IMR-90 (cell line): ENCODE measurements at regions not wholly inside any gene's neighbourhood (a gene's known extent, or its start where the extent isn't known, plus 50 kb on each side); places are given as distances from the start of the nearest gene placed in this dataset.

Experiments
- ATAC-seq: fragments of 200-7000 bp; cut with Tn5 transposase; 2 replicates; pipeline ENCODE4 v1.9.1; 2020; ENCODE audit warnings: low read depth, mild to moderate bottlenecking, moderate library complexity
- BruUV-seq: library from RNA; stranded (reverse); fragments of 400-500 nt; replicated peaks from 2 replicates; lab custom pipeline; 2021; lab: Mats Ljungman, UMichigan
- CTCF ChIA-PET: fragments of 300-600 bp; formaldehyde crosslinking; extraction: SDS; loops from one replicate; lab custom pipeline; 2021; ENCODE audit warnings: antibody characterized with exemption; lab: Yijun Ruan, JAX
- POLR2A ChIA-PET: fragments of 300-600 bp; sonication (Branson Sonifier 250); formaldehyde crosslinking; loops from one replicate; lab custom pipeline; 2022; ENCODE audit warnings: antibody characterized with exemption; ENCODE audit not compliant: unreplicated experiment; lab: Charles Lee
- DNase-seq: peaks from one replicate; pipeline ENCODE4 v3.0.0; 2013
- H2AFZ ChIP-seq: replicated peaks from 2 replicates; pipeline ENCODE3; 2013; ENCODE audit warnings: low read length, mild to moderate bottlenecking; ENCODE audit not compliant: poor library complexity
- H2AK5ac ChIP-seq: 2 replicates; pipeline ENCODE4 v1.6.1; 2013; ENCODE audit warnings: low read depth, low read length, inconsistent platforms
- H2AK9ac ChIP-seq: replicated peaks from 2 replicates; pipeline ENCODE3; 2013; ENCODE audit warnings: mild to moderate bottlenecking, low read depth, low read length, moderate library complexity; ENCODE audit not compliant: poor library complexity
- H2BK120ac ChIP-seq: 2 replicates; pipeline ENCODE4 v1.6.1; 2013; ENCODE audit warnings: low read depth, low read length, inconsistent platforms
- H2BK15ac ChIP-seq: 3 replicates; pipeline ENCODE4 v1.6.1; 2013; ENCODE audit warnings: low read depth, low read length, inconsistent platforms
- H2BK20ac ChIP-seq: 2 replicates; pipeline ENCODE4 v1.6.1; 2013; ENCODE audit warnings: low read depth, mild to moderate bottlenecking, inconsistent platforms, low read length, moderate library complexity
- H2BK5ac ChIP-seq: 2 replicates; pipeline ENCODE4 v1.6.1; 2013; ENCODE audit warnings: mild to moderate bottlenecking, low read depth, low read length, inconsistent platforms; ENCODE audit not compliant: poor library complexity, severe bottlenecking
- H3K14ac ChIP-seq: replicated peaks from 2 replicates; pipeline ENCODE4 v1.6.1; 2013; ENCODE audit warnings: low read depth, low read length, inconsistent platforms
- H3K18ac ChIP-seq: 2 replicates; pipeline ENCODE4 v1.6.1; 2013; ENCODE audit warnings: low read depth, low read length, control low read depth
- H3K23ac ChIP-seq: 2 replicates; pipeline ENCODE4 v1.6.1; 2013; ENCODE audit warnings: low read depth, low read length, inconsistent platforms
- H3K27ac ChIP-seq: 2 replicates; pipeline ENCODE4 v1.5.1; 2013; ENCODE audit warnings: mild to moderate bottlenecking, control low read depth, low read length; ENCODE audit not compliant: insufficient read depth
- H3K27me3 ChIP-seq: 2 replicates; pipeline ENCODE4 v1.6.1; 2013; ENCODE audit warnings: low read length; ENCODE audit not compliant: control insufficient read depth, insufficient read depth
- H3K36me3 ChIP-seq: 2 replicates; pipeline ENCODE4 v1.6.1; 2013; ENCODE audit warnings: low read length, mixed read lengths; ENCODE audit not compliant: control insufficient read depth, insufficient read depth
- H3K4ac ChIP-seq: 2 replicates; pipeline ENCODE4 v1.6.1; 2013; ENCODE audit warnings: low read depth, low read length, inconsistent platforms
- H3K4me1 ChIP-seq: 2 replicates; pipeline ENCODE4 v1.6.1; 2013; ENCODE audit warnings: low read length, mixed read lengths; ENCODE audit not compliant: control insufficient read depth, insufficient read depth
- H3K4me2 ChIP-seq: 2 replicates; pipeline ENCODE4 v1.6.1; 2013; ENCODE audit warnings: low read depth, mild to moderate bottlenecking, control low read depth, low read length, moderate library complexity
- H3K4me3 ChIP-seq: 2 replicates; pipeline ENCODE4 v1.5.1; 2013; ENCODE audit warnings: low read depth, mild to moderate bottlenecking, control low read depth, low read length, moderate library complexity; ENCODE audit not compliant: insufficient read depth
- H3K56ac ChIP-seq: 2 replicates; pipeline ENCODE4 v1.6.1; 2013; ENCODE audit warnings: low read length, inconsistent platforms; ENCODE audit not compliant: insufficient read depth; ENCODE audit errors: extremely low read depth
- H3K79me1 ChIP-seq, 2 experiments: 2 replicates each; pipeline ENCODE4 v1.6.1; 2013; ENCODE audit warnings: low read length in 2 of 2, inconsistent platforms in 1 of 2, low read depth in 1 of 2
- H3K9ac ChIP-seq: 2 replicates; pipeline ENCODE4 v1.6.1; 2013; ENCODE audit warnings: low read depth, low read length, control low read depth
- H3K9me1 ChIP-seq: 2 replicates; pipeline ENCODE4 v1.6.1; 2013; ENCODE audit warnings: low read length, inconsistent platforms; ENCODE audit not compliant: insufficient read depth
- H3K9me3 ChIP-seq: 2 replicates; pipeline ENCODE4 v1.6.1; 2013; ENCODE audit warnings: low read length; ENCODE audit not compliant: control insufficient read depth, insufficient read depth
- H4K20me1 ChIP-seq: 2 replicates; pipeline ENCODE4 v1.6.1; 2013; ENCODE audit warnings: low read length, inconsistent platforms; ENCODE audit not compliant: insufficient read depth
- H4K5ac ChIP-seq: 2 replicates; pipeline ENCODE4 v1.6.1; 2013; ENCODE audit warnings: mild to moderate bottlenecking, low read depth, low read length, control low read depth
- H4K8ac ChIP-seq, 2 experiments: 2 replicates each; pipeline ENCODE4 v1.6.1; 2013; ENCODE audit warnings: low read depth in 2 of 2, low read length in 2 of 2, control low read depth in 1 of 2, inconsistent platforms in 1 of 2
- H4K91ac ChIP-seq: 2 replicates; pipeline ENCODE4 v1.6.1; 2013; ENCODE audit warnings: low read depth, low read length, inconsistent platforms; ENCODE audit not compliant: insufficient read depth
- MAFK ChIP-seq: IDR thresholded peaks from 2 replicates; pipeline ENCODE4 v1.6.1; 2012; ENCODE audit warnings: low read depth, low read length, improper control_type of control experiment
- RFX5 ChIP-seq: IDR thresholded peaks from 2 replicates; pipeline ENCODE4 v1.8.0; 2012; ENCODE audit warnings: low read depth, mild to moderate bottlenecking, low read length, moderate library complexity
- dilution Hi-C: fragments of 300-500 bp; cut with HindIII; formaldehyde crosslinking; loops from one replicate; pipeline ENCODE4 v1.14.3; 2018; ENCODE audit warnings: low sequenced_read_pairs; ENCODE audit not compliant: unreplicated experiment
- in situ Hi-C: fragments of 300-500 bp; cut with MboI; formaldehyde crosslinking; loops from 3 replicates; pipeline ENCODE4 v1.14.3; 2019; ENCODE audit warnings: low sequenced_read_pairs, inconsistent platforms, mixed read lengths
- intact Hi-C: fragments of 100-400 bp; cut with micrococcal nuclease; formaldehyde crosslinking; loops from 2 replicates; pipeline ENCODE4 v1.10.0; 2022

DNA sequence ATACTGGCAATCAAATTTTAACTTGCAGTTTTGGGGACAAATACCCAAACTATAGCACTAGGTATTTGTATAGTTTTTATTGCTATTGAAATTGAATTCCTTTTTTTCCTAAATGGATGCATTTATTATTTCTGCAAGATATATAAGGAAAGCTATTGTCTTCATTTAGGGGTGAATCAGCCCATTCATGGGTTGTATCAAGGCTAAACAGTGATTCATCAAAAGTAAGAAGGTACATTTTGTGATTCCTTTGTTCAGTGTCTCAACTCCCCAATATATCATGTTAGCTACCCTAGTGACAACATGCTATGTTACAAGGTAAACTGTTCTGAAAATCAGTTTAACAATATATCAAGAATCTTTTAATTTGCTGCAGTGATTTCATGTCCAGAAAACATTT, 185.7 kb downstream of the PLK2 start:
- H4K8ac ChIP-seq = no peak overlapping the region
- in situ Hi-C loops = no loop called here
- no peak overlapping the region for H2BK20ac ChIP-seq
- no peak overlapping the region for H3K4ac ChIP-seq
- no peak overlapping the region for H2AK9ac ChIP-seq
- no peak overlapping the region for H3K56ac ChIP-seq
- H3K4me3 ChIP-seq = no peak overlapping the region
- H2AK5ac ChIP-seq = no peak overlapping the region
- H2BK15ac ChIP-seq = no peak overlapping the region
- ATAC-seq (no peak), DNase-seq (no peak)
- ChIA-PET POLR2A (no interaction called here), CTCF (no interaction called here)
- H2AFZ ChIP-seq = no peak overlapping the region
- H3K14ac ChIP-seq = no peak overlapping the region
- no peak overlapping the region for H2BK120ac ChIP-seq
- no peaks in the 10 kb centered on the region for H3K36me3 ChIP-seq
- no peak overlapping the region for H3K18ac ChIP-seq
- intact Hi-C loops = no loop called here
- H3K23ac ChIP-seq = no peak overlapping the region
- H4K5ac ChIP-seq = no peak overlapping the region
- H3K79me1 ChIP-seq = no peaks in the 10 kb centered on the region
- no peak overlapping the region for H4K91ac ChIP-seq
- H3K4me1 ChIP-seq = no peaks in the 10 kb centered on the region
- peaks cover 2% of the 10 kb centered on the region; the same call in 1 of the 2 replicates for H3K9me3 ChIP-seq
- no peaks in the 10 kb centered on the region for H4K20me1 ChIP-seq
- TF ChIP-seq RFX5 = no peak
- no peak for TF ChIP-seq MAFK
- H3K27ac ChIP-seq = no peak overlapping the region
- H3K4me2 ChIP-seq = no peak overlapping the region
- no peak overlapping the region for H2BK5ac ChIP-seq
- no peaks in the 10 kb centered on the region; the same call in 1 of the 2 replicates for H3K9me1 ChIP-seq
- dilution Hi-C loops = no loop called here
- no peak overlapping the region for H3K9ac ChIP-seq
- no TSS peak for BruUV-seq
- H3K27me3 ChIP-seq = no peaks in the 10 kb centered on the region
